Thoracic aorta (tissue), 2 donors: ENCODE measurements at regions not wholly inside any gene's neighbourhood (a gene's known extent, or its start where the extent isn't known, plus 50 kb on each side); places are given as distances from the start of the nearest gene placed in this dataset.

ENCODE experiments used
- ATAC-seq: fragments of 150-250 bp; one replicate; pipeline ENCODE4 v1.8.0; 2017; ENCODE audit warnings: low read depth; ENCODE audit not compliant: insufficient number of reproducible peaks, low FRiP score
- DNase-seq: peaks from one replicate; pipeline ENCODE4 v3.0.0-alpha.2; 2020; ENCODE audit warnings: low spot score
- H3K27ac ChIP-seq, 2 donors: fragments of 200-600 bp; sonication (generic); 1 replicate in 1 of 2; 2 replicates in 1 of 2; pipeline ENCODE4 v1.5.1; 2016; ENCODE audit warnings: mild to moderate bottlenecking in 2 of 2, moderate library complexity in 2 of 2
- H3K27me3 ChIP-seq: fragments of 200-600 bp; sonication (generic); replicated peaks from 2 replicates; pipeline ENCODE4 v1.6.0; 2016; ENCODE audit warnings: mild to moderate bottlenecking; ENCODE audit not compliant: insufficient read depth
- H3K36me3 ChIP-seq: fragments of 200-600 bp; sonication (generic); one replicate; pipeline ENCODE4 v1.5.1; 2016
- H3K4me1 ChIP-seq, 2 donors: fragments of 200-600 bp; sonication (generic); 1 replicate in 1 of 2; 2 replicates in 1 of 2; pipeline versions ENCODE4 v1.5.1 to v1.6.0; 2016; ENCODE audit warnings: low read depth in 2 of 2, mild to moderate bottlenecking in 1 of 2; ENCODE audit not compliant: control insufficient read depth in 1 of 2
- H3K4me3 ChIP-seq: fragments of 200-600 bp; sonication (generic); 2 replicates; pipeline ENCODE4 v1.5.1; 2016; ENCODE audit warnings: mild to moderate bottlenecking
- H3K9me3 ChIP-seq: fragments of 200-600 bp; sonication (generic); 2 replicates; pipeline ENCODE4 v1.5.1; 2016
- CTCF ChIP-seq: fragments of 200-600 bp; sonication (generic); IDR thresholded peaks from one replicate; pipeline ENCODE4 v1.5.1; 2019; ENCODE audit warnings: antibody characterized with exemption

- ATAC-seq, result no peak
- H3K4me3 ChIP-seq, result no peak overlapping the region
- H3K36me3 ChIP-seq, result no peaks in the 10 kb centered on the region
Measured at GRCh38 chr7:47007471-47007870, 574.4 kb downstream of the TNS3 start.

GRCh38 chr7:47000561-47000960, 581.4 kb downstream of the TNS3 start:
- no peaks in the 10 kb centered on the region for H3K27me3 ChIP-seq
- no peak for DNase-seq
- no peaks in the 10 kb centered on the region for H3K36me3 ChIP-seq
- no peak for ATAC-seq
- no peak overlapping the region for H3K27ac ChIP-seq
- TF ChIP-seq CTCF, result no peak
- no peaks in the 10 kb centered on the region for H3K9me3 ChIP-seq
- H3K4me1 ChIP-seq, result peaks cover 2 to 4% of the 10 kb centered on the region in 2 donors
- no peak overlapping the region for H3K4me3 ChIP-seq

More at GRCh38 chr7:47007471-47007870, 574.4 kb downstream of the TNS3 start:
- no peak for DNase-seq
- no peak for TF ChIP-seq CTCF
- Histone ChIP-seq H3K27ac (no peak overlapping the region), H3K4me1 (no peaks in the 10 kb centered on the region), H3K9me3 (peaks cover 3% of the 10 kb centered on the region), H3K27me3 (no peaks in the 10 kb centered on the region)

- no peak for DNase-seq
- no peaks in the 10 kb centered on the region for H3K9me3 ChIP-seq
- peaks cover 2 to 4% of the 10 kb centered on the region in 2 donors for H3K4me1 ChIP-seq
- no peaks in the 10 kb centered on the region for H3K36me3 ChIP-seq
- no peak overlapping the region for H3K27ac ChIP-seq
- no peak overlapping the region for H3K4me3 ChIP-seq
- H3K27me3 ChIP-seq, result no peaks in the 10 kb centered on the region
- no peak for ATAC-seq
- TF ChIP-seq CTCF, result no peak
Measured at GRCh38 chr7:46999866-47000265, 582.0 kb downstream of the TNS3 start.

GRCh38 chr7:46996972-46997371, 584.9 kb downstream of the TNS3 start:
- H3K9me3 ChIP-seq, result no peaks in the 10 kb centered on the region
- no peaks in the 10 kb centered on the region for H3K36me3 ChIP-seq
- no peaks in the 10 kb centered on the region for H3K27me3 ChIP-seq
- no peak overlapping the region for H3K27ac ChIP-seq
- no peak for ATAC-seq
- no peak for DNase-seq
- no peak overlapping the region for H3K4me3 ChIP-seq
- H3K4me1 ChIP-seq, result peaks cover 2 to 4% of the 10 kb centered on the region in 2 donors
- TF ChIP-seq CTCF, result no peak

GRCh38 chr7:46993396-46993795, 588.5 kb downstream of the TNS3 start:
- H3K27me3 ChIP-seq, result no peaks in the 10 kb centered on the region
- H3K4me1 ChIP-seq, result peaks cover 2 to 4% of the 10 kb centered on the region in 2 donors
- H3K4me3 ChIP-seq, result no peak overlapping the region
- TF ChIP-seq CTCF, result no peak
- H3K36me3 ChIP-seq, result no peaks in the 10 kb centered on the region
- no peaks in the 10 kb centered on the region for H3K9me3 ChIP-seq
- no peak overlapping the region for H3K27ac ChIP-seq
- DNase-seq, result no peak
- ATAC-seq, result no peak
